ENCODE measurements at regions not wholly inside any gene's neighbourhood (a gene's known extent, or its start where the extent isn't known, plus 50 kb on each side); places are given as distances from the start of the nearest gene placed in this dataset.

DNA sequence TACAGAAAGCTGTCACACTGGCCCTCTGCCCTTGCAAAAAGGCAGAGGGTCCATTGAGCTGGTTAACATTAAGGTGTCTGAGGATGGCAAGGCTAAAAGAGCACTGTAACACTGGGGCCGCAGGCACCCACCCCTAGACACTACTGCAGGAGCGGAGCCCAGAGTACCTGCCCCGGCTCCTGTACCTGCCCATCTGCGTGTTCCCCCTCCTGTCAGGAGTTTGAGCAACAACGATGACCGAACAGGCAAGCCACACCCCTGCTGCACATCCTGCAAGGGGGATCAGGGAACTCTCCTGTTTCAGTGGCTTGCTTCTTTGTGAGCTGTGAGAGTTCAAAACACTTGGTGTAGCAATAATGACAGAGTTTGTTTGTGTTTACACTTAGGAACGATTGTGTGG is 117.4 kb upstream of the STARD13 start:
- TF ChIP-seq, protein P1, sequence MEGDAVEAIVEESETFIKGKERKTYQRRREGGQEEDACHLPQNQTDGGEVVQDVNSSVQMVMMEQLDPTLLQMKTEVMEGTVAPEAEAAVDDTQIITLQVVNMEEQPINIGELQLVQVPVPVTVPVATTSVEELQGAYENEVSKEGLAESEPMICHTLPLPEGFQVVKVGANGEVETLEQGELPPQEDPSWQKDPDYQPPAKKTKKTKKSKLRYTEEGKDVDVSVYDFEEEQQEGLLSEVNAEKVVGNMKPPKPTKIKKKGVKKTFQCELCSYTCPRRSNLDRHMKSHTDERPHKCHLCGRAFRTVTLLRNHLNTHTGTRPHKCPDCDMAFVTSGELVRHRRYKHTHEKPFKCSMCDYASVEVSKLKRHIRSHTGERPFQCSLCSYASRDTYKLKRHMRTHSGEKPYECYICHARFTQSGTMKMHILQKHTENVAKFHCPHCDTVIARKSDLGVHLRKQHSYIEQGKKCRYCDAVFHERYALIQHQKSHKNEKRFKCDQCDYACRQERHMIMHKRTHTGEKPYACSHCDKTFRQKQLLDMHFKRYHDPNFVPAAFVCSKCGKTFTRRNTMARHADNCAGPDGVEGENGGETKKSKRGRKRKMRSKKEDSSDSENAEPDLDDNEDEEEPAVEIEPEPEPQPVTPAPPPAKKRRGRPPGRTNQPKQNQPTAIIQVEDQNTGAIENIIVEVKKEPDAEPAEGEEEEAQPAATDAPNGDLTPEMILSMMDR (IDR thresholded peaks at IDR 0.05) = no peak
- TF ChIP-seq POLR2A (IDR thresholded peaks at IDR 0.05) (no peak), EP300 (IDR thresholded peaks at IDR 0.05) (no peak)
